Activated naive CD4-positive, alpha-beta T cell treated with anti-CD3 and anti-CD28 coated beads, Interleukin-2, amount 50 U/mL, for 24 hours (primary cell): ENCODE measurements at regions not wholly inside any gene's neighbourhood (a gene's known extent, or its start where the extent isn't known, plus 50 kb on each side); places are given as distances from the start of the nearest gene placed in this dataset.
"Not testable (repeated sequence)": the region's sequence is repeated elsewhere in the genome, so short reads cannot be mapped to it uniquely, and the experiment has no call there.

Experiments used
- H3K27ac Mint-ChIP-seq: one replicate; pipeline ENCODE4 v1.8.0; 2021; ENCODE audit warnings: mild to moderate bottlenecking, mixed read lengths
- H3K27me3 Mint-ChIP-seq: one replicate; pipeline ENCODE4 v1.8.0; 2021; ENCODE audit warnings: mixed read lengths
- H3K36me3 Mint-ChIP-seq: one replicate; pipeline ENCODE4 v1.8.0; 2021; ENCODE audit warnings: mixed read lengths
- H3K4me1 Mint-ChIP-seq: one replicate; pipeline ENCODE4 v1.8.0; 2021; ENCODE audit warnings: mixed read lengths
- H3K4me3 Mint-ChIP-seq: one replicate; pipeline ENCODE4 v1.8.0; 2021; ENCODE audit warnings: mild to moderate bottlenecking, mixed read lengths
- H3K9me3 Mint-ChIP-seq: one replicate; pipeline ENCODE4 v1.8.0; 2021; ENCODE audit warnings: mixed read lengths

GRCh38 chr7:149978944-149979343, 105.2 kb downstream of the ATP6V0E2 start:
- H3K4me3 Mint-ChIP-seq, H3K27me3 Mint-ChIP-seq, H3K27ac Mint-ChIP-seq, H3K9me3 Mint-ChIP-seq, H3K4me1 Mint-ChIP-seq, H3K36me3 Mint-ChIP-seq: not testable (repeated sequence)

GRCh38 chr7:149982537-149983112, 108.9 kb downstream of the ATP6V0E2 start:
- not testable (repeated sequence) for H3K36me3 Mint-ChIP-seq, H3K4me3 Mint-ChIP-seq, H3K27ac Mint-ChIP-seq, H3K9me3 Mint-ChIP-seq, H3K27me3 Mint-ChIP-seq, H3K4me1 Mint-ChIP-seq

- H3K36me3 Mint-ChIP-seq, H3K4me3 Mint-ChIP-seq, H3K27me3 Mint-ChIP-seq, H3K9me3 Mint-ChIP-seq, H3K27ac Mint-ChIP-seq, H3K4me1 Mint-ChIP-seq: not testable (repeated sequence)
Observed at GRCh38 chr7:149986866-149987265, 113.1 kb downstream of the ATP6V0E2 start.

GRCh38 chr7:149991652-149992302, 118.0 kb downstream of the ATP6V0E2 start:
- H3K27ac Mint-ChIP-seq, H3K4me3 Mint-ChIP-seq, H3K4me1 Mint-ChIP-seq, H3K36me3 Mint-ChIP-seq, H3K9me3 Mint-ChIP-seq, H3K27me3 Mint-ChIP-seq: not testable (repeated sequence)

GRCh38 chr7:149992366-149992765, 118.6 kb downstream of the ATP6V0E2 start:
- not testable (repeated sequence) for H3K36me3 Mint-ChIP-seq, H3K27me3 Mint-ChIP-seq, H3K9me3 Mint-ChIP-seq, H3K27ac Mint-ChIP-seq, H3K4me1 Mint-ChIP-seq, H3K4me3 Mint-ChIP-seq

GRCh38 chr7:149995369-149996026, 121.7 kb downstream of the ATP6V0E2 start:
- H3K27ac Mint-ChIP-seq, H3K36me3 Mint-ChIP-seq, H3K4me1 Mint-ChIP-seq, H3K27me3 Mint-ChIP-seq, H3K4me3 Mint-ChIP-seq, H3K9me3 Mint-ChIP-seq: not testable (repeated sequence)

GRCh38 chr7:150000780-150001599, 127.2 kb downstream of the ATP6V0E2 start:
- not testable (repeated sequence) for H3K4me3 Mint-ChIP-seq, H3K9me3 Mint-ChIP-seq, H3K27ac Mint-ChIP-seq, H3K4me1 Mint-ChIP-seq, H3K27me3 Mint-ChIP-seq, H3K36me3 Mint-ChIP-seq

GRCh38 chr7:150003304-150003810, 129.6 kb downstream of the ATP6V0E2 start:
- H3K27me3 Mint-ChIP-seq = no peaks in the 10 kb centered on the region

GRCh38 chr7:150003973-150004372, 130.2 kb downstream of the ATP6V0E2 start:
- not testable (repeated sequence) for H3K9me3 Mint-ChIP-seq, H3K27ac Mint-ChIP-seq, H3K36me3 Mint-ChIP-seq, H3K4me1 Mint-ChIP-seq, H3K4me3 Mint-ChIP-seq, H3K27me3 Mint-ChIP-seq

More at GRCh38 chr7:150003304-150003810, 129.6 kb downstream of the ATP6V0E2 start:
- H3K27ac Mint-ChIP-seq = no peak overlapping the region
- H3K9me3 Mint-ChIP-seq = no peaks in the 10 kb centered on the region
- H3K4me3 Mint-ChIP-seq = no peak overlapping the region
- no peaks in the 10 kb centered on the region for H3K4me1 Mint-ChIP-seq
- no peaks in the 10 kb centered on the region for H3K36me3 Mint-ChIP-seq

- not testable (repeated sequence) for H3K27me3 Mint-ChIP-seq, H3K36me3 Mint-ChIP-seq, H3K27ac Mint-ChIP-seq, H3K9me3 Mint-ChIP-seq, H3K4me3 Mint-ChIP-seq, H3K4me1 Mint-ChIP-seq
Observed at GRCh38 chr7:150004843-150005242, 131.1 kb downstream of the ATP6V0E2 start.

GRCh38 chr7:150009620-150010303, 136.0 kb downstream of the ATP6V0E2 start:
- not testable (repeated sequence) for H3K4me1 Mint-ChIP-seq, H3K9me3 Mint-ChIP-seq, H3K36me3 Mint-ChIP-seq, H3K4me3 Mint-ChIP-seq, H3K27ac Mint-ChIP-seq, H3K27me3 Mint-ChIP-seq

- not testable (repeated sequence) for H3K27me3 Mint-ChIP-seq, H3K4me3 Mint-ChIP-seq, H3K4me1 Mint-ChIP-seq, H3K27ac Mint-ChIP-seq, H3K9me3 Mint-ChIP-seq, H3K36me3 Mint-ChIP-seq
Observed at GRCh38 chr7:150016651-150017189, 143.0 kb downstream of the ATP6V0E2 start.

GRCh38 chr7:150020210-150020609, 146.4 kb downstream of the ATP6V0E2 start:
- H3K4me1 Mint-ChIP-seq, H3K4me3 Mint-ChIP-seq, H3K36me3 Mint-ChIP-seq, H3K27me3 Mint-ChIP-seq, H3K27ac Mint-ChIP-seq, H3K9me3 Mint-ChIP-seq: not testable (repeated sequence)

- H3K4me1 Mint-ChIP-seq, H3K4me3 Mint-ChIP-seq, H3K36me3 Mint-ChIP-seq, H3K27ac Mint-ChIP-seq, H3K27me3 Mint-ChIP-seq, H3K9me3 Mint-ChIP-seq: not testable (repeated sequence)
Observed at GRCh38 chr7:150024550-150025490, 151.1 kb downstream of the ATP6V0E2 start.

- H3K27me3 Mint-ChIP-seq, H3K27ac Mint-ChIP-seq, H3K36me3 Mint-ChIP-seq, H3K9me3 Mint-ChIP-seq, H3K4me1 Mint-ChIP-seq, H3K4me3 Mint-ChIP-seq: not testable (repeated sequence)
Observed at GRCh38 chr7:150025802-150026201, 152.0 kb downstream of the ATP6V0E2 start.
